Vagina (tissue), 2 donors: ENCODE measurements at regions not wholly inside any gene's neighbourhood (a gene's known extent, or its start where the extent isn't known, plus 50 kb on each side); places are given as distances from the start of the nearest gene placed in this dataset.
"Not testable (repeated sequence)": the region's sequence is repeated elsewhere in the genome, so short reads cannot be mapped to it uniquely, and the experiment has no call there.

Source experiments
- DNase-seq, 2 donors: peaks; one replicate each; pipeline ENCODE4 v3.0.0-alpha.2; 2017; ENCODE audit errors: extremely low spot score in 2 of 2
- H3K27ac ChIP-seq: fragments of 200-600 bp; sonication (generic); one replicate; pipeline ENCODE4 v1.5.1; 2019
- H3K27me3 ChIP-seq: fragments of 200-600 bp; sonication (generic); one replicate; pipeline ENCODE4 v1.5.1; 2019
- H3K36me3 ChIP-seq, 2 donors: fragments of 200-600 bp; sonication (generic); one replicate each; pipeline ENCODE4 v1.5.1; 2017 to 2019
- H3K4me1 ChIP-seq: fragments of 200-600 bp; sonication (generic); one replicate; pipeline ENCODE4 v1.5.1; 2019
- H3K4me3 ChIP-seq, 2 donors: fragments of 200-600 bp; sonication (generic); 1 replicate in 1 of 2; 2 replicates in 1 of 2; pipeline ENCODE4 v1.5.1; 2016 to 2019
- H3K9me3 ChIP-seq: fragments of 200-600 bp; sonication (generic); one replicate; pipeline ENCODE4 v1.5.1; 2019
- CTCF ChIP-seq, 3 experiments: fragments of 450-650 bp in 2 of 3; fragments of 200-600 bp in 1 of 3; sonication (generic) in 1 of 3; IDR thresholded peaks; one replicate each; pipeline ENCODE4 v1.5.1; 2017 to 2019; ENCODE audit warnings: antibody characterized with exemption in 3 of 3, mild to moderate bottlenecking in 2 of 3, moderate library complexity in 2 of 3
- POLR2A ChIP-seq, 2 donors: fragments of 450-650 bp; IDR thresholded peaks; one replicate each; pipeline ENCODE4 v1.6.1; 2017; ENCODE audit warnings: antibody characterized with exemption in 2 of 2, mild to moderate bottlenecking in 2 of 2, moderate library complexity in 2 of 2
- POLR2AphosphoS5 ChIP-seq, 2 donors: sonication (generic); formaldehyde crosslinking; IDR thresholded peaks; one replicate each; pipeline ENCODE4 v1.9.0; 2017; ENCODE audit warnings: antibody characterized with exemption in 2 of 2, mild to moderate bottlenecking in 2 of 2, low read depth in 1 of 2; ENCODE audit not compliant: insufficient read depth in 1 of 2
- intact Hi-C: fragments of 100-400 bp; cut with DNase I; formaldehyde crosslinking; loops from one replicate; pipeline ENCODE4 v1.15.1; 2023

- DNase-seq: no peak
- H3K27ac ChIP-seq: no peak overlapping the region
- TF ChIP-seq POLR2AphosphoS5 (IDR thresholded peaks at IDR 0.05; ENCODE audit: insufficient read depth in 1 of 2, low read depth in 1 of 2) (no peak), CTCF (IDR thresholded peaks at IDR 0.05) (no peak), POLR2A (IDR thresholded peaks at IDR 0.05) (no peak)
- H3K9me3 ChIP-seq: no peaks in the 10 kb centered on the region
- no peaks in the 10 kb centered on the region for H3K27me3 ChIP-seq
- H3K4me3 ChIP-seq: no peak overlapping the region
- no peaks in the 10 kb centered on the region for H3K4me1 ChIP-seq
- intact Hi-C loops: no loop called here
- H3K36me3 ChIP-seq: no peaks in the 10 kb centered on the region
Measured at GRCh38 chr2:4110273-4110672, 406.9 kb downstream of the DCDC2C start.

GRCh38 chr2:4115435-4115834 is 412.1 kb downstream of the DCDC2C start:
- DNase-seq, H3K27ac ChIP-seq, H3K4me3 ChIP-seq, H3K36me3 ChIP-seq, intact Hi-C loops, H3K27me3 ChIP-seq, H3K4me1 ChIP-seq, H3K9me3 ChIP-seq: not testable (repeated sequence)

GRCh38 chr2:4122726-4123125 is 419.4 kb downstream of the DCDC2C start:
- TF ChIP-seq POLR2AphosphoS5 (IDR thresholded peaks at IDR 0.05; ENCODE audit: insufficient read depth in 1 of 2, low read depth in 1 of 2) (no peak), POLR2A (IDR thresholded peaks at IDR 0.05) (no peak), CTCF (IDR thresholded peaks at IDR 0.05) (no peak)
- Histone ChIP-seq H3K27ac (no peak overlapping the region), H3K36me3 (no peaks in the 10 kb centered on the region), H3K4me1 (no peaks in the 10 kb centered on the region), H3K4me3 (no peak overlapping the region), H3K27me3 (no peaks in the 10 kb centered on the region), H3K9me3 (no peaks in the 10 kb centered on the region)
- DNase-seq: no peak
- intact Hi-C loops: no loop called here

GRCh38 chr2:4130651-4131050 is 427.3 kb downstream of the DCDC2C start:
- H3K36me3 ChIP-seq: no peaks in the 10 kb centered on the region
- DNase-seq: no peak
- H3K27me3 ChIP-seq: no peaks in the 10 kb centered on the region
- intact Hi-C loops: no loop called here
- no peak overlapping the region for H3K4me3 ChIP-seq
- no peaks in the 10 kb centered on the region for H3K9me3 ChIP-seq
- H3K27ac ChIP-seq: no peak overlapping the region
- no peaks in the 10 kb centered on the region for H3K4me1 ChIP-seq
- TF ChIP-seq CTCF (IDR thresholded peaks at IDR 0.05) (no peak), POLR2AphosphoS5 (IDR thresholded peaks at IDR 0.05; ENCODE audit: insufficient read depth in 1 of 2, low read depth in 1 of 2) (no peak), POLR2A (IDR thresholded peaks at IDR 0.05) (no peak)

- no peaks in the 10 kb centered on the region for H3K36me3 ChIP-seq
- H3K27me3 ChIP-seq: no peaks in the 10 kb centered on the region
- TF ChIP-seq CTCF (IDR thresholded peaks at IDR 0.05) (no peak), POLR2A (IDR thresholded peaks at IDR 0.05) (no peak), POLR2AphosphoS5 (IDR thresholded peaks at IDR 0.05; ENCODE audit: insufficient read depth in 1 of 2, low read depth in 1 of 2) (no peak)
- H3K4me1 ChIP-seq: no peaks in the 10 kb centered on the region
- no peak overlapping the region for H3K4me3 ChIP-seq
- no peaks in the 10 kb centered on the region for H3K9me3 ChIP-seq
- DNase-seq: no peak
- intact Hi-C loops: no loop called here
- no peak overlapping the region for H3K27ac ChIP-seq
Measured at GRCh38 chr2:4134551-4135550, 431.5 kb downstream of the DCDC2C start.
